NCI-H146 (cell line): ENCODE measurements at regions not wholly inside any gene's neighbourhood (a gene's known extent, or its start where the extent isn't known, plus 50 kb on each side); places are given as distances from the start of the nearest gene placed in this dataset.
"Not testable (repeated sequence)": the region's sequence is repeated elsewhere in the genome, so short reads cannot be mapped to it uniquely, and the experiment has no call there.

Experiments
- DNase-seq: peaks from one replicate; lab custom pipeline; 2025; lab: John Stamatoyannopoulos, UW

DNA sequence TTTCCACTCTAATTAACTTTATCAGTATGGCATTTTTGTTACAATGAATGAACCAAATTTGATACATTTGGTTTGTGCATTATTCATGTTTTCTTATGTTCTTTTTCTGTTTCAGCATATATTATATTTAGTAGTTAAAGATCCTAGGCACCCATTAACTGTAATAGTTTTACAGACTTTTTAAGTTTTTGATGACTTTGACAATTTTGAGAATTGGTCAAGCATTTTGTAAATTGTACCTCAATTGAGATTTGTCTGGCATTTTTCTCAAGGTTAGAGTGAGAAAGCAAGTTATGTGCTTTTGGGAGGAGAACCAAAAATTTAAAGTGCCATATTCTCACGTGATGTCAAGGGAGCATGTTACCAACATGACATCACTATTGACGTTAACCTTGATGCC lies 1019.2 kb downstream of the CDH11 start:
- no peak for DNase-seq

DNA sequence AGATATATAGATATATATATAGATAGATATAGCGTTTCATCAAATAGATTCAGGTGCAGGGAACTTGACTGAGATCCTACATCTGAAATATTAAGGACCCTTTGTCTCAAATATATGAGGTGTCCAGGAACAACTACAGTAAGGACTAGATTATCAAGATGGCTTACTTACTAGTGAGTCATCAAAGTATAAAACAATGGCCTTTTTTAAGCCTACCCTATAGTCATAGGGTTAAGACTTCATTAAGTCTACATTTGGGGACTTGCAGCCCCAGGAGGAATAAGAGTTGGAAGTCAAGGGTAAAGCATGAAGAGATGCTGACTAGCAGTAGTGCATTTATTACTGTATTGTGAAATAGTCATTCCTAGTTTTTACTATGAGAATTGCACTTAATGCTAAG lies 1023.4 kb downstream of the CDH11 start:
- no peak for DNase-seq

DNA sequence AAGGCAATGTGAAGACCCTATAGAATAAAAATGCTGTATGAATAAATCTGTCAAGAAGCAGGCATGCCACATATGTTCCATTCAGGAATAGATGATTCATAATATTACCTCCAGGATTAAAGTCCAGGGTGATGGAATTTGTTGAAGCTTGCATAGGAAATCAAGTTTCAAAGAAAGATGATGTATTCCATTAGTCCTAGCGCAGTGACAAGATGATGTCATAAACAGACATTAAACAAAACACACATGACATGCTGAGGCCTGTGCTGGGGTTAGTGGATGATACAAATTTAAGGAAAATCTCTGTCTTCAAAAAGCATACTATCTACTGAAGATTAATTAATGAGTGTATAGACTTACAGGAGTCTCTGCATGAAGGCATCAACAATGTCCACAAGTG lies 1025.2 kb downstream of the CDH11 start:
- no peak for DNase-seq

DNA sequence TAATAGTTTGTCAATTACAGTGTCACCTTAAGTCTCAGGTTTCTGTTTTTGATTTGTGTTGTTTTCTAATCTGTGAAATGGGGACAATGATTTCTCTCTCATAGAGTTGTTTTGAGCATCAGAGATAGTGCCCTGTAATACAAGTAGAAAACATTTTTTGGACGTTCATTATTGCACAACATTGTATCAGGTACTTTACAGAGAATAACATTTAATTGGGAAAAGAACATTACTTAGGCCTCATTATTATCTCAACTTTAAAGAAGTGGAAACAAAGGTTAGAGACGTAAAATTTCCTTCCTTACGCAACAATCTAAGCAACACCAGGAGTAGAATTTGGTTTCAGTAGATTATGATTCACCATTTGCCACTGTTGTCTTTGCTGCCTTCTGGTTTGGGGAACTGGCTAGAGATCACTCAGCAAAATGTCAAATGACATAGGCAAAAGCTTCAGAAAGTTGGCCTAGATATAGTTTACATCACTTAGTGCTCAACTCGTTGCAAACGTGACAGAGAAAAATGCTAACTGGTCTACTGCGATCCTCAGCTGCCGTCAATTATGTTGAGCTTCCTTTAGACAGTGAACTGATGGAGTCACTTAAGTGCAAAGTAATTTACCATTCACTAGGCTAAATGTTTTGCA lies 1026.8 kb downstream of the CDH11 start:
- no peak for DNase-seq

DNA sequence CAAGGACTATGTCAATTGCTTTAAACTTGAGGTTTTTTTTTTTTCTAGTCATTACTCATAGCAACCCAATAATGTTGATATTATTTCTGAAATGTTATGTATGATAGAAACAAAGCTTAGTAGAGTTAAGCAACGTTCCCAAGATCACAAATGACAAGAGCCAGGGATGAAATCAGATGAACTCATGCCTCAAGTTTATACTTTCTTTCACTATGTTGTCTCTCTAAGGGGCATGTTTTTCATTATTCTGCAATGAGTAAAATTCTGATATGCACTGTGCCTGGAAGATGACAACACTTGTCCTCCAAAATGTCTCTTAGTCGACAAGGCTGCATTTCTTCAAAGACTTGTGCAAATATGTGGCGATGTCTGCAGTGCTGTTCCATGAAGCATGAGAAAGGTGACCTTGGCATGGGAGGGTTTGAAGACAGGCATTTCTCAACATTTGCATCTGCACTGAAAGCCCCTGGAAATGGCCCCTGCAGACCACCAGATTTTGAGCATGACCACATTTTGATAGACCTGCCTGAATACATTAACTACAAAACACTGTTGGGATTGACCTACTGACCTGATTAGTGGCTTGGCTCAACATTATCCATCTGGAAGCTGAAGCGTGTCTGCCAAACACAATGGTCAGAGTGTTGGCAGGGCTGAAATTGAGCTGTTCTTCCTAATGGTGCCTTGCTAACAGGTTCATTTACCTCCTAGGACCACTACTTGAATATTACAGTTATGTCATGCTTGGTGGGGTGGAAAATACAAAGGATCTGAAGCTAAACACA lies 1027.5 kb downstream of the CDH11 start:
- no peak for DNase-seq

DNA sequence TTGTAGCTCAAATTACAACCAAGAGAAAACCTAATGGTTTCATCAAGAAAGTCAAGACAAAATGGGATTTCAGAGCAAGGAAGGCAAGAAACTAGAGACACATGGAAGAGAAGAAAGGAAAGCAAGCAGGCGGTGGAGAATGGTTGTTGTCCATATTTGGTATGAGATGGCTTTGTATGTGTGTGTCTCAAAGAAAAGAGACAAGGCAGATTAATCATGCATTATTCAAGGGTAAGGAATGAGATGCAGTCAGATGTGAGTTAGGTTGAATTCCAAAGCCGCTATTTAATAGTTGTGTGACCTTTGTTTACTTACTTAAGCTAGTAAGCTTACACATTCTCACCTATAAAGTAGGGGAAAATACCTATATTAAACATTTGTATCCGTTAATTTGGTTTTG lies 1029.6 kb downstream of the CDH11 start:
- no peak for DNase-seq

DNA sequence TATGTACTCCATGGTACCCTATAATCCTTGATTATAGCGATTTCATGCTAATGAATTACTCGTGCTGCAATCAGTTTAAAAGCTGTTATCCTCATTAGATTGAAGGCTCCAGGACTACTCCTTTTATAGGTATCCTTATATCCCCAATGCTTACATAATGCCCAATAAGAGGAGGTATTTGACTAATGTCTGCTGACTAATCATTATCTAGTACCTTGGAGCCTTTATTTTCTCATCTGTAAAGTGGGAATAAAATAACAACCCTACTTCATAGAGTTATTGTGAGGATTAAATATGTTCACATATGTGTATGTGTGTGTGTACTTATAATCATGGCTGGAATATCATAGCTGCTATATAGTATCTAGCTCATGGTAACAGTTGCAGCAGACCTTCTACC lies 1031.5 kb downstream of the CDH11 start:
- no peak for DNase-seq

DNA sequence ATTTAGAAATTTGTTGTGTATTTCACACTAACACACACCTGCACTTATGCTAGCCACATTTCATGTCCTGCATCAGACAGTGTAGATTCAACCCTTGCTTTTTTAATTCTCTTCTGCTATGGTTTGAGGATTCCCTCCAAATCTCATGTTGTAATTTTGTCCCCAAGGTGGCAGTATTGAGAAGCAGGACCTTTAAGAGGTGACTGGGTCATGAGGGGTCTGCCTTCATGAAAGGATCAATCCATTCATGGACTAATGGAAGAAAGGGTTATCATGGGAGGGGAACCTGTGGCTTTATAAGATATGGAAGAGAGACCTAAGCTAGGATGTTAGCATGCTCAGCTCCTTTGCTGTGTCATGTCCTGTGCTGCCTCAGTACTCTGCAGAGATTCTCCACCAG lies 1032.2 kb downstream of the CDH11 start:
- peak; percentile 30 for DNase-seq

DNA sequence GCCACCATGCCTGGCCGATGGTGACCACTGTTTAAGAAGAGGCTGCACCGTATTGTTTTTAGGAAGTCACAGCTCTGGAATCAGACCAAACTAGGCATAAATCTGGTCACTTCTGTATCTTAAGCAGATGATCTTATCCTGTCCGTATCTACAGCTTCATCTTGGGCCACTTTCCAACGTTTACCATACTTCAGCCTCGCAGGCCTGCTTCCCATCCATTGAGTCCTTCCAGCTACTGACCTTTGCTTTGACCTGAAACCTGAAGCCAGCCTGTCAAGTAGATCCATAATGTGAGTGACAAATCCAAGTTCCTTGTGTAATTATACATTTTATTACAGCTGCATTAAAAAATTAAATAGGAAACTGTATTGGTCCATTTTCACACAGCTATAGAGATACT lies 1033.0 kb downstream of the CDH11 start:
- no peak for DNase-seq

DNA sequence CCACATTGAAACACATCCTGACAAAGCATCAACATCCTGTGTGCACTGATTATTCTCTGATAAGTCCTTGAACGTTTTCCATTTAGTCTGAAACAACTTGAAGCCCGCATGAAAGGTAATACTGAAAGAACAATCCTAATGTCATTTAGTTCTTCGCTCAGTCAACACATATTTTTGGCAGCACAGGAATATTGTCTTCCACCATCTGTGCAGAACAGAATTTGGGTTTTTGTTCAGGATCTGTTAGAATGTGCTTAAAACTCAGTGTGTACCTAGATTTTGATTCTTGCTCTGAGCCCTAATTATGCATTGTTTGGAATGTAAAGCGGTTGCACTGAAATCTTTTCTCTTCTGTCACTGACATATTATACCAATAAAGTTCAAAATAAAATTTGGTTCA lies 1036.6 kb downstream of the CDH11 start:
- DNase-seq = no peak

DNA sequence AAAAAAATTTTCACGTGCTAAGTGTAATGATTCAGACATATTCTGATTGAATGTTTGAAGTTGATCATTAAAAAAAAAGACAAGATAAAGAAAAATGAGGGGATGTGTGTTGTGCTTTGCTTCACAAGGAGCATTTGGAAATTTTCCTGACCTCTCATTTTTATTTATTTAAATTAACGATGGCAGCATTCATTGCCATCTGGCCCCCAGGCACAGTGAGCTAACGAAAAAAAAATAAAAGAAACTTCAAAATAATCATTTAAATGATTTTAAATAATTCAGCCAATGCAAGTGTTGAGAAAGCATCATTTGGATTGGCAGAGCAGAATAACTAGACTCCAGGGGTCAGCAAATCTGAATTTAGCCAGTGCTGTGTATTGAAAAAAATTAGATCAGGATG lies 1037.2 kb downstream of the CDH11 start:
- DNase-seq = no peak

DNA sequence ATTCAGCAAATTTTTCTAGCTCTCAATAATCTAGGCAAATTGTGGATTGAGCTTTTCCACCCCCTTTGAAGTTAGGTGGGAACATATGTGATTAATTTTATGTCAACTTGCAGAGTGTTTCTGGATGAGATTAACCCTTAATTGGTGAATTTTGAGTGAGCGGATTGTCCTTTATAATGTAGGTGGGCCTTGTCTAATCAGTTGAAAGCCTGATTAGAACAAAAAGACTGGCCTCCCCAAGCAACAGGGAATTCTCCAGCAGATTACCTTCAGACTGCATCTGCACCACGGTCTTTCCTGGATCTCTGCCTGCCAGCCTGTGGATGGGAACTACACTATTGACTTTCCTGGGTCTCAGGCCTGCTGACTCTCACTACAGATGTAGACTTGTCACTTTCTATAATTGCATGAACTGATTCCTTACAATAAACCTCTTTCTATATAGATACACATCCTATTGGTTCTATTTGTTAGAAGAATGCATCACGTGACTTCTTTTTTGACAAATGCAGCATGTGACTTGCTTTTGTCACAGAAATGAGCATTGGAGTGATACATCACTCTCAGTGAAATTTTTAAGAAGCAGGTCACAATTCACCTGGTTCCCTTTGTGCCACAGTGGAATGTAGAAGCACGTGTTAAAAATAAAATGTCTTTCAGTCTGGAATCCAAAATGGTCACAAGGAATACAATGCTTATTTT lies 1038.3 kb downstream of the CDH11 start:
- DNase-seq = no peak

DNA sequence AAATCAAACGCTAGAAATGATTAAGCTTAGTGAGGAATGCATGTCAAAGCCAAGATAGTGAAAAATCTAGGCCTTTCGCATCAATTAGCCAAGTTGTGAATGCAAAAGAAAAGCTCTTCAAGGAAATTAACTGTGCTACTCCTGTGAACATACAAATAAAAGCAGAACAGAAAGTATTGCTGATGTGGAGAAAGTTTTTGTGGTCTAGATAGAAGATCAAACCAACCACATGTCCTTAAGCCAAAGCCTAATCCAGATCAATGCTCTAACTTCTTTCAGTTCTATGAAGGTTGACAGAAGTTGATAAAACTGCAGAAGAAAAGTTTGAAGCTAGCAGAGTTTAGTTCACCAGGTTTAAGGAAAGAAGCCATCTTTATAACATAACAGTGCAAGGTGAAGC lies 1044.6 kb downstream of the CDH11 start:
- DNase-seq = no peak

DNA sequence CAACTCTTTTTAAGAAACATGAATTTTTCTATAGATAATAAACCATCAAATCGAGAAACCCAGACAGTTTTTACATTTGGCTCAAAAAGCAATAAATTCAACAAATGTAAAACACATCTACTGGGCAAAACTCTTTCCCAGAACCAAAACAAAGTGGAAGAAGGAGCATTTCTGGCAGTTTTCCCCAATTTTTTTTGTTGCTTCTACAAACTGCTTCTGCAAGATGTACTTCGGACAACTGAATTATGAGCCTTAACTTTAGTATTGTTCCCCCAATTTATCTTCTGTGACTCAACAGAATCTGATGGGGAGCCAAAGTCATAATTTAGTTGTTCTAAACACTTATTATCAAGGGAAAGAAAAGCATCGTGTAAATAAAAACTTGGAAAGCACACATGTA lies 1047.2 kb downstream of the CDH11 start:
- no peak for DNase-seq

DNA sequence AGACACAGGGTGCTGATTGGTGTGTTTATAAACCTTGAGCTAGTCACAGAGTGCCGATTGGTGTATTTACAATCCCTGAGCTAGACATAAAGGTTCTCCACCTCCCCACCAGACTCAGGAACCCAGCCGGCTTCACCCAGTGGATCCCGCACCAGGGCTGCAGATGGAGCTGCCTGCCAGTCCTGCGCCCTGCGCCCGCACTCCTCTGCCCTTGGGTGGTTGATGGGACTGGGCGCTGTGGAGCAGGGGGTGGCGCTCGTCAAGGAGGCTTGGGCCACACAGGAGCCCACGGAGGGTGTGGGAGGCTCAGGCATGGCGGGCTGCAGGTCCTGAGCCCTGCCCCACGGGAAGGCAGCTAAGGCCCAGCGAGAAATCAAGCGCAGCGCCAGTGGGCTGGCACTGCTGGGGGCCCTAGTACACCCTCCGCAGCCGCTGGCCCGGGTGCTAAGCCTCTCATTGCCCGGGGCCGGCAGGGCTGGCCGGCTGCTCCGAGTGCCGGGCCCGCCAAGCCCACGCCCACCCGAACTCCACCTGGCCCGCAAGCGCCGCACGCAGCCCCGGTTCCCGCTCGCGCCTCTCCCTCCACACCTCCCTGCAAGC lies 1049.6 kb downstream of the CDH11 start:
- DNase-seq = not testable (repeated sequence)

DNA sequence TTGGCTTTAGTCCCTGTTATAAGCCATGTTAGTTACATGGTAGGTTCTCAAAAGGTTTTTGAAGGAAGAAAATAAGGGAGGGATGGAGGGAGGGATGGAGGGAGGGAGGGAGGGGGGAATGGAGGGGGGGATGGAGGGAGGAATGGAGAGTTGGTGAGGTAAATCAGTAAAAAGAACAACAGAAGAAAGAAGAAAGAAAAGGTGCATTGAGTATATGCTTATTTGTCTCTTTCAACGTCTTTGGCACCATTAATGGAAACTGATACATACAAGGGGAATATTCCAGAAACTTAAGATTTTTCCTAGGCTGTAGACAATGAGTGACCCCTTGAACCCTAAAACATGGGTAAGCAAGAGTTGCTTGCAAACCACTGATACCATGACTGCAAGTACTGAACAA lies 1056.3 kb downstream of the CDH11 start:
- no peak for DNase-seq

DNA sequence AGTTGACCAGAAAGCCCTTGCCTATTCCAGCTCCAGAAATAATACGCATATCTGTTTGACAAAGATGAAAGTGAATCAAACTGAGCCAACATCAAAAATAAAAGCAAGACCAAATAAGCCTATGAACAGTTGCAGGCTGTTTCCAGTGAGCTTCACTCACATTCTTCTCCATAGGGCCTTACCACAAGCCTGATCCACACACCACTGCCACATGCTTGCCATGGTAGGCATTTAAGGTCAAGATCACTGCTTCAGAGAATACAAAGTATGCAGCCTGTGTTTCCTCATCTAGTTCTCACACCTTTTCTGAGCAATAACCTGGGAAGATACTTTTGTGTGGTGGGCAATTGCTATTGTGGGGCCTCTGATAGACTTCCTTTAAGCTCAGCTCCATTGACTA lies 1060.2 kb downstream of the CDH11 start:
- DNase-seq = no peak

DNA sequence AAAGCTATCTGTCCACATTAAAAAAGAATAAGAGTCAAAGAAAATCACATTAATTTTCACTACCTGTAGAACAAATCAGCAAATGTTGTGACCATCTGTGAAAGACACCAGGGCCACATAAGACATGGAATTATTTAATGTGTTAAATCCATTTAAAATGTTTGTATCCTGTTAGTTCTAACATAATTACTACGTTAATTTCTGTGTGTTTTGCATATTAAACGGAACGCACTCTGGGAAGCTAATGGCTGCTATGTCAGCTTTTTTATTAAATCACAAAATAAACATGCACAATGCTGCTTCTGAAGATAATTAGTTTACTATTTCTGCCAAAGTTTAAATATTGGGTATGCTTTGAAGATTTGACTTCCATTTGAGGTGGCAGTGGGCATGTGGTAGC lies 1061.2 kb downstream of the CDH11 start:
- DNase-seq = no peak

DNA sequence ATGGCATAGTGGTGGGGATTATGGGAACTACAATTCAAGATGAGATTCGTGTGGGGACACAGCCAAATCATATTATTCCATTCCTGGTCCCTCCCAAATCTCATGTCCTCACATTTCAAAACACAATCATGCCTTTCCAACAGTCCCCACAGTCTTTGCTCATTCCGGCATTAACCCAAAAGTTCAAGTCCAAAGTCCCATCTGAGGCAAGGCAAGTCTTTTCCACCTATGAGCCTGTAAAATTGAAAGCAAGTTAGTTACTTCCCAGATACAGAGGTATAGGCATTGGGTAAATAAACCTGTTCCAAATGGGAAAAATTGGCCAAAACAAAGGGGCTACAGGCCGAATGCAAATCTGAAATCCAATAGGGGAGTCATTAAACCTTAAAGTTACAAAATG lies 1063.2 kb downstream of the CDH11 start:
- no peak for DNase-seq

DNA sequence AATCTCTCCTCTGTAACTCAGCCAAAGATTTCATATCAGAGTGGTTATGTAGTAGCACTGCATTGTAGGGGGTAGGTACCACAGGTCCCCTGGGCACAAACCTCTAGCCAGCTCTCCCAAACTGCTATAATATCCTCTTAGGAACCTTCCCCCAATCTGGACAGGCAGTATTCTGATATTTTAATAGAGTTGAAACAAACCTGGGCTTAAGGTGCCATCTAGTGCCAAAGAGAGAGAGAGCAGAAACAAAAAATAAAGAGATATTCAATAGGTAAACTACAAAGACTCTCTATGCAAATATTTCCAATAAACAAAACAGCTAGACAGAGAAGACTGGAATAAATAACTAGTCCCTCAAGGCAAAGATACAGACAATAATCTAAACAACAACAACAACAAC lies 1070.0 kb downstream of the CDH11 start:
- peak; percentile 11 for DNase-seq

DNA sequence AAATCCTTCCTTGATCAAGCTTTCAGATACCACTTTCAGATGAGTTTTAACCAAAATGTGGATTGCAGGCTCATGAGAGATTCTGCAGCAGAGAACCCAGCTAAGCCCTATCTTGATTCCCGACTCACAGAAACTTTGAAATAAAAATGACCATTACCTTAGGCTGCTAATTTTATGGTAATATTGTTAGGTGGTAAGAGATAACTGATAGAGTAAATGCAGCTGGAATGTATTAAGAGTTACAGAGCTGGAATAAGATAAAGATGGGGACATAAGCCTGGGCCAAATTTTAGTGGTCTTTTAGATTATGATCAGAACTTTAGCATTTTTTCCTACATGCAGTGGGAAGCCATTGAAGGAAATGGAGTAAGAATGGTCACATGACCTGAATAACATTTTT lies 1074.0 kb downstream of the CDH11 start:
- DNase-seq = no peak

DNA sequence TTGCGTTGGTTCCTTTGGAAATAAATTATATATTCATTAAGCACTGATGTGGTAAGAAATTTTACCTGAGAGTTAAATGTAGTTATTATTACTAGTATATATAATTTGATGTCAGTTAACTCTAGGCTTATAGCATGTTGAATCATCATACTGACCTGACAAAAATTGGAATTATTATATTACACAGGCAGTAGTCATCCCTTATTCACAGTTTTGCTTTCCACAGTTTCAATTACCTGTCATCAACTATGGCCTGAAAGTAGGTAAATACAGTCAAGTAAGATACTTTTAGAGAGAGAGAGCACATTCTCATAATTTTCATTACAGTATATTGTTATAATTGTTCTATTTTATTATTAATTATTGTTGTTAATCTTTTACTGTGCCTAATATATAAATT lies 1074.7 kb downstream of the CDH11 start:
- DNase-seq = no peak

DNA sequence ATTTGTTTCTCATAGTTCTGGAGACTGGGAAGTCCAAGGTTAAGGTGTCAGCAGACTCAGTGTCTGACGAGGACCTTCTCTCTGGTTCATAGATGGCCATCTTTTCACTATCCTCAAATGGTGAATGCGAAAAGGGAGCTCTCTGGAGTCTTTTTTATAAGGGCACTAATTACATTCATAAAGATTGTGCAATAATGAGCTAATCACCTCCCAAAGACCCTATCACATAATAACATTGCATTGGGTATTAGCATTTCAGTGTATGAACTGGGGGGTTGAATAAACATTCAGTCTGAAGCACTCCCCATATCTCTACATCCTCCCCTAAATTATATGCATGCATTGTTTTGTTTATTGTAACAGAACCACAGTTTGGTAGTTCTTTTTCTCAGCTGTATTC lies 1086.5 kb downstream of the CDH11 start:
- no peak for DNase-seq
